PC-3 (cell line): ENCODE measurements at regions not wholly inside any gene's neighbourhood (a gene's known extent, or its start where the extent isn't known, plus 50 kb on each side); places are given as distances from the start of the nearest gene placed in this dataset.
A peak's percentile ranks its signal among the peaks of the same experiment; 100 is the strongest.

Experiments used
- ATAC-seq: fragments of 200-7000 bp; cut with Tn5 transposase; 2 replicates; pipeline ENCODE4 v1.9.1; 2020; ENCODE audit warnings: mild to moderate bottlenecking, moderate library complexity
- BruUV-seq: library from RNA; stranded (reverse); fragments of 400-500 nt; replicated peaks from 2 replicates; lab custom pipeline; 2021; lab: Mats Ljungman, UMichigan
- CTCF ChIA-PET: fragments of 300-600 bp; sonication (Branson Sonifier 250); formaldehyde crosslinking; loops from one replicate; lab custom pipeline; 2022; ENCODE audit warnings: antibody characterized with exemption; lab: Charles Lee
- POLR2A ChIA-PET: fragments of 300-600 bp; sonication (Branson Sonifier 250); formaldehyde crosslinking; loops from one replicate; lab custom pipeline; 2022; ENCODE audit warnings: antibody characterized with exemption; ENCODE audit not compliant: unreplicated experiment; lab: Charles Lee
- DNase-seq: peaks from one replicate; pipeline ENCODE4 v3.0.0-alpha.2; 2015
- H2AFZ ChIP-seq: fragments of 300-600 bp; sonication (generic); 2 replicates; pipeline ENCODE4 v1.6.0; 2016; ENCODE audit warnings: antibody characterized with exemption, low read length
- H3F3A ChIP-seq: fragments of 300-600 bp; sonication (generic); one replicate; pipeline ENCODE4 v1.6.0; 2017; ENCODE audit warnings: antibody characterized with exemption, low read length, control low read depth, mild to moderate bottlenecking; ENCODE audit not compliant: unreplicated experiment
- H3K27ac ChIP-seq: fragments of 300-600 bp; sonication (generic); 2 replicates; pipeline ENCODE4 v1.5.1; 2016; ENCODE audit warnings: mild to moderate bottlenecking, low read length
- H3K27me3 ChIP-seq: fragments of 300-600 bp; sonication (generic); 2 replicates; pipeline ENCODE4 v1.6.1; 2016; ENCODE audit warnings: low read length, mixed read lengths
- H3K36me3 ChIP-seq: fragments of 300-600 bp; sonication (generic); 2 replicates; pipeline ENCODE4 v1.6.1; 2016; ENCODE audit warnings: low read depth, mixed run types, low read length, mixed read lengths
- H3K4me1 ChIP-seq: fragments of 300-600 bp; sonication (generic); 2 replicates; pipeline ENCODE4 v1.5.1; 2016; ENCODE audit warnings: low read length; ENCODE audit not compliant: insufficient read depth
- H3K4me2 ChIP-seq: fragments of 300-600 bp; sonication (generic); 2 replicates; pipeline ENCODE4 v1.6.0; 2016; ENCODE audit warnings: low read length
- H3K4me3 ChIP-seq: fragments of 300-600 bp; sonication (generic); 2 replicates; pipeline ENCODE4 v1.5.1; 2016; ENCODE audit warnings: mild to moderate bottlenecking, low read length, mixed read lengths
- H3K79me2 ChIP-seq: fragments of 300-600 bp; sonication (generic); 2 replicates; pipeline ENCODE4 v1.6.1; 2017; ENCODE audit warnings: low read length, mixed read lengths
- H3K9ac ChIP-seq: fragments of 300-600 bp; sonication (generic); 2 replicates; pipeline ENCODE4 v1.6.0; 2016; ENCODE audit warnings: mild to moderate bottlenecking, low read length
- H3K9me2 ChIP-seq: fragments of 300-600 bp; sonication (generic); replicated peaks from 2 replicates; pipeline ENCODE4 v1.6.1; 2016; ENCODE audit warnings: mixed run types, low read length, mixed read lengths
- H3K9me3 ChIP-seq: fragments of 300-600 bp; sonication (generic); 2 replicates; pipeline ENCODE4 v1.6.1; 2016; ENCODE audit warnings: low read length, mixed read lengths
- H4K20me1 ChIP-seq: fragments of 300-600 bp; sonication (generic); 2 replicates; pipeline ENCODE4 v1.6.1; 2016; ENCODE audit warnings: low read length, mixed read lengths
- CTCF ChIP-seq: fragments of 300-600 bp; sonication (generic); conservative IDR thresholded peaks from 2 replicates; pipeline ENCODE4 v1.5.1; 2017; ENCODE audit warnings: antibody characterized with exemption, low read depth, mild to moderate bottlenecking, low read length
- EZH2 ChIP-seq: fragments of 300-600 bp; sonication (generic); IDR thresholded peaks from one replicate; pipeline ENCODE4 v1.6.1; 2017; ENCODE audit warnings: antibody characterized with exemption, mild to moderate bottlenecking, low read length; ENCODE audit not compliant: unreplicated experiment
- EZH2phosphoT487 ChIP-seq: fragments of 300-600 bp; sonication (generic); IDR thresholded peaks from 2 replicates; pipeline ENCODE4 v1.6.1; 2018; ENCODE audit warnings: mild to moderate bottlenecking, antibody characterized with exemption, low read length, borderline replicate concordance
- intact Hi-C: fragments of 100-400 bp; cut with micrococcal nuclease; formaldehyde crosslinking; loops from 2 replicates; pipeline ENCODE4 v1.9.0; 2023

GRCh38 chr12:87120440-87120839, 864.2 kb upstream of the MGAT4C start:
- Histone ChIP-seq H4K20me1 (no peaks in the 10 kb centered on the region), H3K27ac (no peak overlapping the region), H3K36me3 (no peaks in the 10 kb centered on the region), H3K79me2 (no peaks in the 10 kb centered on the region), H3K9me2 (no peaks in the 10 kb centered on the region), H3K27me3 (no peaks in the 10 kb centered on the region), H2AFZ (no peak overlapping the region), H3K4me1 (peaks cover 16% of the 10 kb centered on the region), H3K9ac (no peak overlapping the region), H3K9me3 (0 out of 2 replicates have a peak, but pooled peaks cover 4% of the 10 kb centered on the region), H3K4me3 (no peak overlapping the region), H3F3A (no peaks in the 10 kb centered on the region), H3K4me2 (no peak overlapping the region)
- ATAC-seq: no peak
- no TSS peak for BruUV-seq
- intact Hi-C loops: no loop called here
- ChIA-PET CTCF (no interaction called here), POLR2A (interaction anchor here (0.6 kb wide), 1 partner anchor 843 kb away, joined by 8 read pairs; no protein-coding TSS in a partner anchor)
- peak; percentile 84 for DNase-seq
- TF ChIP-seq EZH2phosphoT487: no peak
- TF ChIP-seq EZH2: no peak
- no peak for TF ChIP-seq CTCF

- H3K4me2 ChIP-seq: no peak overlapping the region
- no peaks in the 10 kb centered on the region for H3K79me2 ChIP-seq
- DNase-seq: no peak
- H4K20me1 ChIP-seq: no peaks in the 10 kb centered on the region
- ChIA-PET CTCF (interaction anchor here (0.6 kb wide), 1 partner anchor 551 kb away, joined by 3 read pairs; no protein-coding TSS in a partner anchor), POLR2A (no interaction called here)
- no peaks in the 10 kb centered on the region for H3F3A ChIP-seq
- H2AFZ ChIP-seq: no peak overlapping the region
- no peaks in the 10 kb centered on the region for H3K27me3 ChIP-seq
- no peak overlapping the region for H3K4me3 ChIP-seq
- H3K9me3 ChIP-seq: no peaks in the 10 kb centered on the region
- no TSS peak for BruUV-seq
- H3K36me3 ChIP-seq: no peaks in the 10 kb centered on the region
- no peak overlapping the region for H3K27ac ChIP-seq
- TF ChIP-seq EZH2 (no peak), EZH2phosphoT487 (no peak), CTCF (no peak)
- ATAC-seq: no peak
- H3K9ac ChIP-seq: no peak overlapping the region
- intact Hi-C loops: no loop called here
- peaks cover 16% of the 10 kb centered on the region for H3K4me1 ChIP-seq
- no peaks in the 10 kb centered on the region for H3K9me2 ChIP-seq
Measured at GRCh38 chr12:87119713-87120112, 863.5 kb upstream of the MGAT4C start.

GRCh38 chr12:87117526-87117925, 861.3 kb upstream of the MGAT4C start:
- H3K9ac ChIP-seq: no peak overlapping the region
- DNase-seq: no peak
- H2AFZ ChIP-seq: no peak overlapping the region
- no peaks in the 10 kb centered on the region for H3K79me2 ChIP-seq
- TF ChIP-seq CTCF: no peak
- TF ChIP-seq EZH2: no peak
- no peak for TF ChIP-seq EZH2phosphoT487
- peaks cover 28% of the 10 kb centered on the region for H3K4me1 ChIP-seq
- ChIA-PET POLR2A (no interaction called here), CTCF (no interaction called here)
- no peak overlapping the region for H3K27ac ChIP-seq
- H3K36me3 ChIP-seq: no peaks in the 10 kb centered on the region
- no peaks in the 10 kb centered on the region for H3K9me3 ChIP-seq
- H3K4me2 ChIP-seq: no peak overlapping the region
- intact Hi-C loops: no loop called here
- H3K27me3 ChIP-seq: no peaks in the 10 kb centered on the region
- no peaks in the 10 kb centered on the region for H3K9me2 ChIP-seq
- H3K4me3 ChIP-seq: no peak overlapping the region
- no peak for ATAC-seq
- no peaks in the 10 kb centered on the region for H4K20me1 ChIP-seq
- no peaks in the 10 kb centered on the region for H3F3A ChIP-seq
- BruUV-seq: no TSS peak
